ENCODE measurements at regions not wholly inside any gene's neighbourhood (a gene's known extent, or its start where the extent isn't known, plus 50 kb on each side); places are given as distances from the start of the nearest gene placed in this dataset.

GRCh38 chr5:54742417-54742891 lies 224.9 kb downstream of the SNX18 start:
- TF ChIP-seq, protein P1, sequence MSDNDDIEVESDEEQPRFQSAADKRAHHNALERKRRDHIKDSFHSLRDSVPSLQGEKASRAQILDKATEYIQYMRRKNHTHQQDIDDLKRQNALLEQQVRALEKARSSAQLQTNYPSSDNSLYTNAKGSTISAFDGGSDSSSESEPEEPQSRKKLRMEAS (IDR thresholded peaks at IDR 0.05): no peak
- TF ChIP-seq, protein P2, sequence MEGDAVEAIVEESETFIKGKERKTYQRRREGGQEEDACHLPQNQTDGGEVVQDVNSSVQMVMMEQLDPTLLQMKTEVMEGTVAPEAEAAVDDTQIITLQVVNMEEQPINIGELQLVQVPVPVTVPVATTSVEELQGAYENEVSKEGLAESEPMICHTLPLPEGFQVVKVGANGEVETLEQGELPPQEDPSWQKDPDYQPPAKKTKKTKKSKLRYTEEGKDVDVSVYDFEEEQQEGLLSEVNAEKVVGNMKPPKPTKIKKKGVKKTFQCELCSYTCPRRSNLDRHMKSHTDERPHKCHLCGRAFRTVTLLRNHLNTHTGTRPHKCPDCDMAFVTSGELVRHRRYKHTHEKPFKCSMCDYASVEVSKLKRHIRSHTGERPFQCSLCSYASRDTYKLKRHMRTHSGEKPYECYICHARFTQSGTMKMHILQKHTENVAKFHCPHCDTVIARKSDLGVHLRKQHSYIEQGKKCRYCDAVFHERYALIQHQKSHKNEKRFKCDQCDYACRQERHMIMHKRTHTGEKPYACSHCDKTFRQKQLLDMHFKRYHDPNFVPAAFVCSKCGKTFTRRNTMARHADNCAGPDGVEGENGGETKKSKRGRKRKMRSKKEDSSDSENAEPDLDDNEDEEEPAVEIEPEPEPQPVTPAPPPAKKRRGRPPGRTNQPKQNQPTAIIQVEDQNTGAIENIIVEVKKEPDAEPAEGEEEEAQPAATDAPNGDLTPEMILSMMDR (IDR thresholded peaks at IDR 0.05 in 2 of 3, conservative IDR thresholded peaks at IDR 0.05 in 1 of 3; ENCODE audit: borderline replicate concordance in 1 of 3, insufficient read depth in 1 of 3, low read depth in 2 of 3, low read length in 2 of 3): no peak
- TF ChIP-seq POLR2AphosphoS5 (IDR thresholded peaks at IDR 0.05; ENCODE audit: low read depth, low read length): no peak

All from HCT116 (cell line).